Neural progenitor cell (in vitro differentiated cells): ENCODE measurements at regions not wholly inside any gene's neighbourhood (a gene's known extent, or its start where the extent isn't known, plus 50 kb on each side); places are given as distances from the start of the nearest gene placed in this dataset.
"Not testable (repeated sequence)": the region's sequence is repeated elsewhere in the genome, so short reads cannot be mapped to it uniquely, and the experiment has no call there.

Experiments used
- DNase-seq: peaks from one replicate; pipeline ENCODE4 v3.0.0-alpha.2; 2016; ENCODE audit warnings: low spot score
- H2AFZ ChIP-seq: fragments of 200-600 bp; sonication (generic); replicated peaks from 2 replicates; pipeline ENCODE4 v1.6.1; 2016; ENCODE audit warnings: antibody characterized with exemption
- H3F3A ChIP-seq: fragments of 200-600 bp; sonication (generic); 2 replicates; pipeline ENCODE4 v1.6.1; 2016; ENCODE audit warnings: antibody characterized with exemption, low read depth
- H3K27ac ChIP-seq: fragments of 200-600 bp; sonication (generic); 2 replicates; pipeline ENCODE4 v1.5.1; 2016; ENCODE audit warnings: mild to moderate bottlenecking
- H3K27me3 ChIP-seq: fragments of 200-600 bp; sonication (generic); 2 replicates; pipeline ENCODE4 v1.6.1; 2016; ENCODE audit warnings: mild to moderate bottlenecking, moderate library complexity
- H3K36me3 ChIP-seq: fragments of 200-600 bp; sonication (generic); 2 replicates; pipeline ENCODE4 v1.5.1; 2016
- H3K4me1 ChIP-seq: fragments of 200-600 bp; sonication (generic); 2 replicates; pipeline ENCODE4 v1.6.1; 2016; ENCODE audit warnings: mixed run types
- H3K4me2 ChIP-seq: fragments of 200-600 bp; sonication (generic); 2 replicates; pipeline ENCODE4 v1.6.1; 2016
- H3K4me3 ChIP-seq: fragments of 200-600 bp; sonication (generic); 2 replicates; pipeline ENCODE4 v1.5.1; 2016
- H3K79me2 ChIP-seq: fragments of 200-600 bp; sonication (generic); 2 replicates; pipeline ENCODE4 v1.6.1; 2016; ENCODE audit warnings: low read depth
- H3K9ac ChIP-seq: fragments of 200-600 bp; sonication (generic); 2 replicates; pipeline ENCODE4 v1.6.1; 2016
- H3K9me3 ChIP-seq: fragments of 200-600 bp; sonication (generic); 2 replicates; pipeline ENCODE4 v1.5.1; 2016; ENCODE audit warnings: low read depth
- H4K20me1 ChIP-seq: fragments of 200-600 bp; sonication (generic); 2 replicates; pipeline ENCODE4 v1.6.1; 2016; ENCODE audit warnings: low read depth
- H3K27ac Mint-ChIP-seq: 3 replicates; pipeline ENCODE4 v1.8.0; 2021; ENCODE audit warnings: mixed read lengths
- H3K27me3 Mint-ChIP-seq: 2 replicates; pipeline ENCODE4 v1.8.0; 2022; ENCODE audit warnings: low read depth, mild to moderate bottlenecking, inconsistent platforms, moderate library complexity, mixed read lengths; ENCODE audit not compliant: insufficient read depth
- H3K36me3 Mint-ChIP-seq: 3 replicates; pipeline ENCODE4 v1.8.0; 2021; ENCODE audit warnings: mixed read lengths
- H3K4me1 Mint-ChIP-seq: 3 replicates; pipeline ENCODE4 v1.8.0; 2021; ENCODE audit warnings: mixed read lengths
- H3K4me3 Mint-ChIP-seq: 3 replicates; pipeline ENCODE4 v1.8.0; 2021; ENCODE audit warnings: mild to moderate bottlenecking, moderate library complexity, mixed read lengths
- H3K9me3 Mint-ChIP-seq: 3 replicates; pipeline ENCODE4 v1.8.0; 2020; ENCODE audit warnings: mixed read lengths
- EZH2 ChIP-seq: fragments of 200-600 bp; sonication (generic); IDR thresholded peaks from 2 replicates; pipeline ENCODE4 v1.6.1; 2017; ENCODE audit warnings: antibody characterized with exemption, mild to moderate bottlenecking, moderate library complexity
- EZH2phosphoT487 ChIP-seq: fragments of 200-600 bp; sonication (generic); IDR thresholded peaks from 2 replicates; pipeline ENCODE4 v1.6.1; 2017; ENCODE audit warnings: antibody characterized with exemption
- TF ChIP-seq, protein P1 (sequence below): fragments of 200-600 bp; sonication (generic); IDR thresholded peaks from 2 replicates; pipeline ENCODE4 v1.5.1; 2017; ENCODE audit warnings: antibody characterized with exemption, mild to moderate bottlenecking

DNA sequence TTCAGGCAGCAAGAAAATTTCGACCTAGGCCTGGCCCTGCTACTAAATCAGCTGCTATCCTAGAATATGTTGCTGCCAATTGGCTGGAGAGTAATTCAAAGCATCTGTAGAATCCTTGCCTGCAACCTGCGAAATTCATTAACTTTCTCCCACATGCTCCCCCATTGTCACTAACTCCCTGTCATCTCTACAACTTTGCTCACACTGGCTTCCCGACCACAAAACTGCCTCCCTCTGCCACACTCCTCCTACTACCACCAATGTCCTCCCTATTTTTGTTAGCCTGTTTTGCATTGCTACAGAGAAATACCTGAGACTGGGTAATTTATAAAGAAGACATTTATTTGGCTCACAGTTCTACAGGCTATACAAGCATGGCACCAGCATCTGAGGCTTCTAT lies 570.6 kb downstream of the INSC start:
- no peaks in the 10 kb centered on the region for H3K9me3 ChIP-seq
- no peak for DNase-seq
- no peaks in the 10 kb centered on the region for H3K27me3 ChIP-seq
- H3K79me2 ChIP-seq: no peaks in the 10 kb centered on the region
- peaks cover 12% of the 10 kb centered on the region for H3K4me1 ChIP-seq
- H3K9ac ChIP-seq: no peak overlapping the region
- Mint-ChIP-seq H3K36me3 (no peaks in the 10 kb centered on the region), H3K27me3 (peaks cover 7% of the 10 kb centered on the region), H3K9me3 (peaks cover 9% of the 10 kb centered on the region), H3K27ac (peak overlapping the region; percentile 65), H3K4me3 (no peak overlapping the region), H3K4me1 (peaks cover 27% of the 10 kb centered on the region)
- no peaks in the 10 kb centered on the region for H3K36me3 ChIP-seq
- H4K20me1 ChIP-seq: no peaks in the 10 kb centered on the region
- H3F3A ChIP-seq: peaks cover 5% of the 10 kb centered on the region
- TF ChIP-seq EZH2: no peak
- TF ChIP-seq, protein P1, sequence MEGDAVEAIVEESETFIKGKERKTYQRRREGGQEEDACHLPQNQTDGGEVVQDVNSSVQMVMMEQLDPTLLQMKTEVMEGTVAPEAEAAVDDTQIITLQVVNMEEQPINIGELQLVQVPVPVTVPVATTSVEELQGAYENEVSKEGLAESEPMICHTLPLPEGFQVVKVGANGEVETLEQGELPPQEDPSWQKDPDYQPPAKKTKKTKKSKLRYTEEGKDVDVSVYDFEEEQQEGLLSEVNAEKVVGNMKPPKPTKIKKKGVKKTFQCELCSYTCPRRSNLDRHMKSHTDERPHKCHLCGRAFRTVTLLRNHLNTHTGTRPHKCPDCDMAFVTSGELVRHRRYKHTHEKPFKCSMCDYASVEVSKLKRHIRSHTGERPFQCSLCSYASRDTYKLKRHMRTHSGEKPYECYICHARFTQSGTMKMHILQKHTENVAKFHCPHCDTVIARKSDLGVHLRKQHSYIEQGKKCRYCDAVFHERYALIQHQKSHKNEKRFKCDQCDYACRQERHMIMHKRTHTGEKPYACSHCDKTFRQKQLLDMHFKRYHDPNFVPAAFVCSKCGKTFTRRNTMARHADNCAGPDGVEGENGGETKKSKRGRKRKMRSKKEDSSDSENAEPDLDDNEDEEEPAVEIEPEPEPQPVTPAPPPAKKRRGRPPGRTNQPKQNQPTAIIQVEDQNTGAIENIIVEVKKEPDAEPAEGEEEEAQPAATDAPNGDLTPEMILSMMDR: no peak
- TF ChIP-seq EZH2phosphoT487: no peak
- H2AFZ ChIP-seq: no peak overlapping the region
- no peak overlapping the region for H3K4me3 ChIP-seq
- no peak overlapping the region for H3K4me2 ChIP-seq
- no peak overlapping the region for H3K27ac ChIP-seq

DNA sequence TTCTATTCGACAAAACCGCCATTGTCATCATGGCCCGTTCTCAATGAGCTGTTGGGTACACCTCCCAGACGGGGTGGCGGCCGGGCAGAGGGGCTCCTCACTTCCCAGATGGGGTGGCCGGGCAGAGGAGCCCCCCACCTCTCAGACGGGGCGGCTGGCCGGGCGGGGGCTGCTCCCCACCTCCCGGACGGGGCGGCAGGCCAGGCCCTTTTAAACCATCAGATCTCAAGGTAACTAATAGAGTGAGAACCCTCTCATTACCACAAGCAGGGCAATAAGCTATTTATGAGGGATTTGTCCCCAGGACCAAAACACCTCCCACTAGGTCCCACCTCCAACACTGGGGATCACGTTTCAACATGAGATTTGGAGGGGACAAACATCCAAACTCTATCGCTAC lies 571.5 kb downstream of the INSC start:
- not testable (repeated sequence) for H3K36me3 Mint-ChIP-seq, H3K4me3 ChIP-seq, H3K27me3 Mint-ChIP-seq, H3K9me3 ChIP-seq, H3K4me2 ChIP-seq, H3K79me2 ChIP-seq, H3K4me3 Mint-ChIP-seq, DNase-seq, H3K9ac ChIP-seq, H2AFZ ChIP-seq, H3K27ac ChIP-seq, H3K9me3 Mint-ChIP-seq, H3K27me3 ChIP-seq, H3K27ac Mint-ChIP-seq, H3F3A ChIP-seq, H3K36me3 ChIP-seq, H4K20me1 ChIP-seq
- peaks cover 29% of the 10 kb centered on the region for H3K4me1 Mint-ChIP-seq
- peaks cover 15% of the 10 kb centered on the region for H3K4me1 ChIP-seq

DNA sequence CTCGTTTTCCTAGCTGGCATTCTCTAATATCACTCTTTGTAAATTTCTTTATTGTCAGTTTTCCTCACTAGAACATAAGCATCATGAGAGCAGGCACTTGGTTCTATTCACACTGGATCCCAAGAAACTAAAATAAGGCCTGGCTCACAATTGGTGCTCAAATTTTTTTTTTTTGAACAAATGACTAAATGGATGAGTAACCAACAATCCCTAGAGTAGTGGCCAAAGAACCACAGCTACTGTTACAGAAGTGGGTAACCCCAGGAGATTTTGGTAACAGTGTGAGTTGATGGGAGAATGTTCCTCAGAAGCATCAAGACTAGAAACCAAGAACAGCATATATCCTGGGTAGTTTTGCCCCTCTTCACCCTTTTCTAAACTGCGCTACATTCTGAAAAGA lies 572.6 kb downstream of the INSC start:
- peaks cover 9% of the 10 kb centered on the region for H3K27me3 Mint-ChIP-seq
- TF ChIP-seq EZH2phosphoT487 (no peak), EZH2 (no peak)
- TF ChIP-seq, protein P1: no peak
- H3K4me1 Mint-ChIP-seq: peaks cover 29% of the 10 kb centered on the region

DNA sequence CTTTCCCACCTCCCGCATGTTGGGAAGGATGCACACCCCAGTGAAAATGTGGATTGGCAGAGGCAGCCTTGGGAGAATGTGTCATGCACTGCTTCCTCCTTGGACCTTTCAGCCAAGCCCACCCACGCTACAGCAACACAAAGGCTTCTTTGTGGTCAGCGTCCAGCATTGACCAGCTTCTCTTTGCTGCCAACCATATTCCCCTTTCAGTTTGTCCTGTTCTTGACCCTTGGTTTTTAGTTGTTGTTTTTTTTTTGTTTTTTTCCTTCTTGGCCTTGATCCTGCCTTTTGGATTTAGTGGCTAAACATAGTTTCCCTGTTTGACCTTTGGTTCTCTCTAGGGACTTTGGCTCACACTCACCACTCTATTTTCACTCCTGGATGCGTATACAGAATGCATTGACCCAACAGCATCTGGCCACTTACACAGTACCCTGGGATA lies 573.6 kb downstream of the INSC start:
- Mint-ChIP-seq H3K27ac (no peak overlapping the region), H3K27me3 (peaks cover 11% of the 10 kb centered on the region), H3K4me1 (peaks cover 29% of the 10 kb centered on the region), H3K9me3 (peaks cover 14% of the 10 kb centered on the region), H3K36me3 (no peaks in the 10 kb centered on the region), H3K4me3 (no peak overlapping the region)
- Histone ChIP-seq H4K20me1 (no peaks in the 10 kb centered on the region), H3F3A (peaks cover 5% of the 10 kb centered on the region), H3K79me2 (no peaks in the 10 kb centered on the region), H3K27ac (no peak overlapping the region), H3K9me3 (no peaks in the 10 kb centered on the region), H2AFZ (no peak overlapping the region), H3K4me1 (peaks cover 15% of the 10 kb centered on the region), H3K4me3 (no peak overlapping the region), H3K36me3 (no peaks in the 10 kb centered on the region), H3K27me3 (no peaks in the 10 kb centered on the region), H3K4me2 (no peak overlapping the region), H3K9ac (no peak overlapping the region)
- DNase-seq: no peak
- TF ChIP-seq EZH2phosphoT487: no peak

More for the DNA sequence above, 572.6 kb downstream of the INSC start:
- no peaks in the 10 kb centered on the region for H3K36me3 Mint-ChIP-seq
- no peaks in the 10 kb centered on the region for H3K27me3 ChIP-seq
- no peak overlapping the region for H3K9ac ChIP-seq
- no peak overlapping the region for H3K4me3 Mint-ChIP-seq
- no peaks in the 10 kb centered on the region for H3K36me3 ChIP-seq
- no peak overlapping the region for H3K4me3 ChIP-seq
- no peaks in the 10 kb centered on the region for H4K20me1 ChIP-seq
- peaks cover 15% of the 10 kb centered on the region for H3K4me1 ChIP-seq
- H3K79me2 ChIP-seq: no peaks in the 10 kb centered on the region
- no peak overlapping the region for H3K4me2 ChIP-seq
- H3F3A ChIP-seq: peaks cover 5% of the 10 kb centered on the region
- peaks cover 11% of the 10 kb centered on the region for H3K9me3 Mint-ChIP-seq
- no peak for DNase-seq
- H3K27ac ChIP-seq: no peak overlapping the region
- no peak overlapping the region for H2AFZ ChIP-seq
- H3K9me3 ChIP-seq: no peaks in the 10 kb centered on the region
- H3K27ac Mint-ChIP-seq: no peak overlapping the region
